Progenitor cell of endocrine pancreas (in vitro differentiated cells): ENCODE measurements at regions not wholly inside any gene's neighbourhood (a gene's known extent, or its start where the extent isn't known, plus 50 kb on each side); places are given as distances from the start of the nearest gene placed in this dataset.

Source experiments
- DNase-seq: peaks from one replicate; pipeline ENCODE4 v3.0.0; 2021; ENCODE audit warnings: low spot score; ENCODE audit not compliant: unreplicated experiment
- H3K27ac Mint-ChIP-seq: 2 replicates; pipeline ENCODE4 v1.8.0; 2021; ENCODE audit warnings: mild to moderate bottlenecking, moderate library complexity, mixed read lengths
- H3K27me3 Mint-ChIP-seq: 2 replicates; pipeline ENCODE4 v1.8.0; 2021; ENCODE audit warnings: mixed read lengths
- H3K36me3 Mint-ChIP-seq: 2 replicates; pipeline ENCODE4 v1.8.0; 2022; ENCODE audit warnings: mixed read lengths; ENCODE audit not compliant: insufficient read depth
- H3K4me1 Mint-ChIP-seq: 2 replicates; pipeline ENCODE4 v1.8.0; 2021; ENCODE audit warnings: low read depth, mixed read lengths
- H3K4me3 Mint-ChIP-seq: 2 replicates; pipeline ENCODE4 v1.8.0; 2021; ENCODE audit warnings: low read depth, mild to moderate bottlenecking, moderate library complexity, mixed read lengths
- H3K9me3 Mint-ChIP-seq: 2 replicates; pipeline ENCODE4 v1.8.0; 2021; ENCODE audit warnings: low read depth, mixed read lengths
- CTCF ChIP-seq: fragments of 200-600 bp; sonication (generic); IDR thresholded peaks from one replicate; pipeline ENCODE4 v1.5.0; 2021; ENCODE audit warnings: antibody characterized with exemption, mild to moderate bottlenecking; ENCODE audit not compliant: unreplicated experiment

GRCh38 chr12:68454892-68455291 lies 122.7 kb upstream of the MDM1 start:
- Mint-ChIP-seq H3K4me3 (no peak overlapping the region), H3K9me3 (peaks cover 3% of the 10 kb centered on the region), H3K36me3 (no peaks in the 10 kb centered on the region), H3K27ac (no peak overlapping the region), H3K4me1 (peaks cover 30% of the 10 kb centered on the region), H3K27me3 (peaks cover 43% of the 10 kb centered on the region)
- no peak for TF ChIP-seq CTCF
- DNase-seq = no peak

- peaks cover 30% of the 10 kb centered on the region for H3K4me1 Mint-ChIP-seq
- H3K4me3 Mint-ChIP-seq = no peak overlapping the region
- peaks cover 38% of the 10 kb centered on the region for H3K27me3 Mint-ChIP-seq
- no peaks in the 10 kb centered on the region for H3K36me3 Mint-ChIP-seq
- DNase-seq = no peak
- no peak overlapping the region for H3K27ac Mint-ChIP-seq
- TF ChIP-seq CTCF = no peak
- peaks cover 2% of the 10 kb centered on the region for H3K9me3 Mint-ChIP-seq
These were observed 123.7 kb upstream of the MDM1 start for GRCh38 chr12:68455691-68456345.

- Mint-ChIP-seq H3K4me1 (peaks cover 23% of the 10 kb centered on the region), H3K4me3 (no peak overlapping the region), H3K27ac (no peak overlapping the region), H3K27me3 (peaks cover 10% of the 10 kb centered on the region), H3K36me3 (no peaks in the 10 kb centered on the region), H3K9me3 (peaks cover 2% of the 10 kb centered on the region)
- TF ChIP-seq CTCF = no peak
- DNase-seq = no peak
These were observed 126.7 kb upstream of the MDM1 start for GRCh38 chr12:68458866-68459265.

GRCh38 chr12:68460236-68460635 lies 128.1 kb upstream of the MDM1 start:
- peaks cover 9% of the 10 kb centered on the region for H3K4me1 Mint-ChIP-seq
- no peak overlapping the region for H3K4me3 Mint-ChIP-seq
- no peak overlapping the region for H3K27ac Mint-ChIP-seq
- H3K36me3 Mint-ChIP-seq = no peaks in the 10 kb centered on the region
- H3K9me3 Mint-ChIP-seq = peaks cover 2% of the 10 kb centered on the region
- peaks cover 7% of the 10 kb centered on the region for H3K27me3 Mint-ChIP-seq
- no peak for TF ChIP-seq CTCF
- DNase-seq = no peak

GRCh38 chr12:68461645-68462044 lies 129.5 kb upstream of the MDM1 start:
- H3K27me3 Mint-ChIP-seq = peaks cover 4% of the 10 kb centered on the region
- no peak for DNase-seq
- H3K36me3 Mint-ChIP-seq = no peaks in the 10 kb centered on the region
- TF ChIP-seq CTCF = no peak
- H3K27ac Mint-ChIP-seq = no peak overlapping the region
- peaks cover 2% of the 10 kb centered on the region for H3K9me3 Mint-ChIP-seq
- no peaks in the 10 kb centered on the region for H3K4me1 Mint-ChIP-seq
- no peak overlapping the region for H3K4me3 Mint-ChIP-seq
